ENCODE measurements at regions not wholly inside any gene's neighbourhood (a gene's known extent, or its start where the extent isn't known, plus 50 kb on each side); places are given as distances from the start of the nearest gene placed in this dataset.
"Not testable (repeated sequence)": the region's sequence is repeated elsewhere in the genome, so short reads cannot be mapped to it uniquely, and the experiment has no call there.

DNA sequence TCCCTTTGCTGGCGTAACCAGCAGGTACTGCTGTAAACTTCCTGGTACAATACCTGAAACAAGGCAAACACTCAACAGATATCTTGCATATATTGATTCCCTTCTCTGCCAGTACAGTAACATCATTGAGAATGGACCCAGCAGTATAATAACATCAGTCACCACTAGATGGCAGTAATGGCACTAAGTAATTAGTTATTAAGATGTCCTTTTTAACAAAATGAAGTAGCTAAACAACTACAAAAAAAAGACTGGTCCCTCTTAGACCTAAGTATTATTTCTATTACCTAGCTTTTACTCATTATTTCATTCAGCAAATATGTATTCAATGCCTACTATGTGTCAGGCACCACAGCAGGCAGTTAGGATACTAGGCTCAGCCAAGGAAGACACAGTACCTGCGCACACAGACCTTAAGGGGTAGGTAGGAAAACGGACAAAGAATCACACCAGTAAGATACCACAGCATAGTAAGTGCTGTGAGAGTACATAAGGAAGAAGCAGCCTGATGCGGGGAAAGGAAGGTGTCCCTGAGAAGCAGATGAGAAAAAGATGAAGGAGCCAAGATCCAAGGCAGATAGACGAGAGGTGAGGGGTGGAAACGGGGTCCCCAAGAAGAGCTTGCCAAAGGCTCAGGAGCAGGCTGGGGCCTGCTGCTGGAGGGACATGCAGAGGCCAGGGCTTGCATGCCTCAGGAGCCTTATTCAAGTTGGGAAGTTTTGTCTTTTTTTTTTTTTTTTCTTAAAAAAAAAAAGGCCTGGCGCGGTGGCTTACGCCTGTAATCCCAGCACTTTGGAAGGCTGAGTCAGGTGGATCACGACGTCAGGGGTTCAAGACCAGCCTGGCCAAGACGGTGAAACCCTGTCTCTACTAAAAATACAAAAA, 102.7 kb upstream of the CHD2 start:
- H3K4me3 ChIP-seq (ENCODE audit: low read depth, low read length), result no peak overlapping the region
- TF ChIP-seq, protein P1, sequence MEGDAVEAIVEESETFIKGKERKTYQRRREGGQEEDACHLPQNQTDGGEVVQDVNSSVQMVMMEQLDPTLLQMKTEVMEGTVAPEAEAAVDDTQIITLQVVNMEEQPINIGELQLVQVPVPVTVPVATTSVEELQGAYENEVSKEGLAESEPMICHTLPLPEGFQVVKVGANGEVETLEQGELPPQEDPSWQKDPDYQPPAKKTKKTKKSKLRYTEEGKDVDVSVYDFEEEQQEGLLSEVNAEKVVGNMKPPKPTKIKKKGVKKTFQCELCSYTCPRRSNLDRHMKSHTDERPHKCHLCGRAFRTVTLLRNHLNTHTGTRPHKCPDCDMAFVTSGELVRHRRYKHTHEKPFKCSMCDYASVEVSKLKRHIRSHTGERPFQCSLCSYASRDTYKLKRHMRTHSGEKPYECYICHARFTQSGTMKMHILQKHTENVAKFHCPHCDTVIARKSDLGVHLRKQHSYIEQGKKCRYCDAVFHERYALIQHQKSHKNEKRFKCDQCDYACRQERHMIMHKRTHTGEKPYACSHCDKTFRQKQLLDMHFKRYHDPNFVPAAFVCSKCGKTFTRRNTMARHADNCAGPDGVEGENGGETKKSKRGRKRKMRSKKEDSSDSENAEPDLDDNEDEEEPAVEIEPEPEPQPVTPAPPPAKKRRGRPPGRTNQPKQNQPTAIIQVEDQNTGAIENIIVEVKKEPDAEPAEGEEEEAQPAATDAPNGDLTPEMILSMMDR (IDR thresholded peaks at IDR 0.05; ENCODE audit: low read depth, low read length), result no peak

DNA sequence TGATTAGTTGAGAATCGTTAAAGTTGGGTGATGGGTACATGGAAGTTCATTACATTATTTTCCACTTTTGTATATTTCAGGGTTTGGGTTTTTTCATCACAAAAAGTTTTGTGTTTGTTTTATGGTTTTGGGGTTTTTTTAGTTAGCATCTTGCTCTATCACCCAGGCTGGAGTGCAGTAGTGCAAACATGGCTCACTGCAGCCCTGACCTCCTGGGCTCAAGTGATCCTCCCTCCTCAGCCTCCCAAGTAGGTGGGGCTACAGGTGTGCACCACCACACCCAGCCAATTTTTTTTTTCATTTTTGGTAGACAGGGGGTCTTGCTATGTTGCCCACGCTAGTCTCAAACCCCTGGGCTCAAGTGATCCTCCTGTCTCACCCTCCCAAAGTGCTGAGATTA, 100.1 kb upstream of the CHD2 start:
- H3K4me3 ChIP-seq (ENCODE audit: low read depth, low read length), result no peak overlapping the region
- TF ChIP-seq, protein P1 (IDR thresholded peaks at IDR 0.05; ENCODE audit: low read depth, low read length), result no peak

DNA sequence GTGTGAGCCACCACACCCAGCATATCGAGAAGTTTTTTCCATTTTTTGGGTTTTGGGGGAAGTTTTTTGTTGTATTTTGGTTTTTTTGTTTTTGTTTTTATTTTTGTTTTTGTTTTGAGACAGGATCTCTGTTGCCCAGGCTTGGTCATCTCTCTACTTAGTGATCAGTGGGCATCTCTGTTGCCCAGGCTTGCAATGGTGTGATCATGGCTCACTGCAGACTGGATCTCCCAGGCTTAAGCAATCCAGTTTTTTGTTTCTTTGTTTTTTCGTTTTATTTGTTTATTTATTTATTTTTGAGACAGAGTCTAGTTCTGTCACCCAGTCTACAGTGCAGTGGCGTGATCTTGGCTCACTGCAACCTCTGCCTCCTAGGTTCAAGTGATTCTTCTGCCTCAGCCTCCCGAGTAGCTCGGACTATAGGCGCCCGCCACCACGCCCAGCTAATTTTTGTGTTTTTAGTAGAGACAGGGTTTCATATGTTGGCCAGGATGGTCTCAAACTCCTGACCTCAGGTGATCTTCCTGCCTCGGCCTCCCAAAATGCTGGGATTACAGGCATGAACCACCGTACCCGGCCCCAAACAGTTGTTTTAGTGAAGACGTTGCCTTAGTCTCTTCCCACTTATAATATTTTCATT, 99.6 kb upstream of the CHD2 start:
- H3K4me3 ChIP-seq (ENCODE audit: low read depth, low read length), result not testable (repeated sequence)

DNA sequence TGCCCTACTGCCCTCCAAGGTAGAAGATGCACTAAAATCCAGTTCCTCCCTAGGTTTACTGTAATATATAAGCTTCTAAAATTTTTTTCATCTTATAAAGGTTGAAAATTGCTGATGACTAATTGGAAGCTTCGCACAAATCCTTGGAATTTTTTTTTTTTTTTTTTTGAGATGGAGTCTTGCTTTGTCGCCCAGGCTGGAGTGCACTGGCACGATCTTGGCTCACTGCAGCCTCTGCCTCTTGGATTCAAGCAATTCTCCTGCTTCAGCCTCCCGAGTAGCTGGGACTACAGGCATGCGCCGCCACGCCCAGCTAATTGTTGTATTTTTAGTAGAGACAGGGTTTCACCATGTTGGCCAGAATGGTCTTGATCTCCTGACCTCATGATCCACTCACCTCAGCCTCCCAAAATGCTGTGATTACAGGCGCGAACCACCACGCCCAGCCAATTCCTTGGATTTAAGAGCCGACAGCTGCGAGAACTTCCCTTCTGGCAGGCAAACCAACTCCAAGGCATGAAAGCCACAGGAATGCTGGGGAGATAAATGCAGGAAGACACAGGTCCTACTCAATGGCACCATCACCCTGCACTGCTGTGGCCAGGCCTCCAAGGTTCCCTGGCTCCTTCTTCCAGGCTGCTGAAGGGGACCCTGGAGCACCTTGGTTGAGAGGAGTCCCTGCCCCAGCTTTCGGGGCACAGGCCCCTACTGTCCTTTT, 98.9 kb upstream of the CHD2 start:
- not testable (repeated sequence) for H3K4me3 ChIP-seq (ENCODE audit: low read depth, low read length)

DNA sequence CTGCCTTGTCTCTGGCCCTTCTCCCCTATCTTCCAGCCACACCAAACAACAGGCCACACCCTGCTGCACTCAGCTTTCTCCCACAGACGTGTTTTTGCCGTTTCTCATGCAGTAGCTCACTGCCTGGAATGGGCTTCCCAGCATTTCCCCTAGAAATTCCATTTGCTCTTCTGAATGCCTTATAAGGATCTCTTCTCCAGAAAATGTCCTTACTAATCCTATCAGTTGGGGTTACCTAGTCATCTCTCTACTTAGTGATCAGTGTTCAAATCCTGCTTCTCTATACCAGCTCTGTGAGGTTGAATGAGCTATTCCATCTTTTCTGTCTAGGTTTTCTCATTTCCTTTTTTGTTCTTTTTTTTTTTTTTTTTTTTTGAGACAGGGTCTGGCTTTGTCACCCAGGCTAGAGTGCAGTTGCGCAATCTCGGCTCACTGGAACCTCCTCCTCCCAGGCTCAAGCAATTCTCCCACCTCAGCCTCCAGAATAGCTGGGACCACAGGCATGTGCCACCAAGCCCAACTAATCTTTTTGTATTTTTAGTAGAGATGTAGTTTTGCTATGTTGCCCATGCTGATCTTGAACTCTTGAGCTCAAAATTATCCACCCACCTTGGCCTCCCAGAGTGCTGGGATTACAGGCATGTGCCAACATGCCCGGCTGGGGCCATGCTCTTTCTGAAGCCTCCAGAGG, 98.2 kb upstream of the CHD2 start:
- H3K4me3 ChIP-seq (ENCODE audit: low read depth, low read length), result no peak overlapping the region
- TF ChIP-seq, protein P1 (IDR thresholded peaks at IDR 0.05; ENCODE audit: low read depth, low read length), result no peak

DNA sequence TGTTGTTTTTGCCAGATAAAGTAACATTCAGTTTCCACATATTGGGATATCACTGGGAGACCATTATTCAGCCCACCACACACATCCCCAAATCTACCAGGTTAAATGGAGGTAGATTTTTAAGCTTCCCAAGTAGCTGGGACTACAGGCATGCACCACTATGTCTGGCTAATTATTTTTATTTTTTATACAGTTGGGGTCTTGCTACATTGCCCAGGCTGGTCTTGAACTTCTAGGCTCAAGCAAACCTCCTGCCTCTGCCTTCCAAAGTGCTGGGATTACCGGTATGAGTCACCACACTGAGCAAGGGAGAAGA, 96.6 kb upstream of the CHD2 start:
- TF ChIP-seq, protein P1 (IDR thresholded peaks at IDR 0.05; ENCODE audit: low read depth, low read length), result no peak
- H3K4me3 ChIP-seq (ENCODE audit: low read depth, low read length), result no peak overlapping the region

DNA sequence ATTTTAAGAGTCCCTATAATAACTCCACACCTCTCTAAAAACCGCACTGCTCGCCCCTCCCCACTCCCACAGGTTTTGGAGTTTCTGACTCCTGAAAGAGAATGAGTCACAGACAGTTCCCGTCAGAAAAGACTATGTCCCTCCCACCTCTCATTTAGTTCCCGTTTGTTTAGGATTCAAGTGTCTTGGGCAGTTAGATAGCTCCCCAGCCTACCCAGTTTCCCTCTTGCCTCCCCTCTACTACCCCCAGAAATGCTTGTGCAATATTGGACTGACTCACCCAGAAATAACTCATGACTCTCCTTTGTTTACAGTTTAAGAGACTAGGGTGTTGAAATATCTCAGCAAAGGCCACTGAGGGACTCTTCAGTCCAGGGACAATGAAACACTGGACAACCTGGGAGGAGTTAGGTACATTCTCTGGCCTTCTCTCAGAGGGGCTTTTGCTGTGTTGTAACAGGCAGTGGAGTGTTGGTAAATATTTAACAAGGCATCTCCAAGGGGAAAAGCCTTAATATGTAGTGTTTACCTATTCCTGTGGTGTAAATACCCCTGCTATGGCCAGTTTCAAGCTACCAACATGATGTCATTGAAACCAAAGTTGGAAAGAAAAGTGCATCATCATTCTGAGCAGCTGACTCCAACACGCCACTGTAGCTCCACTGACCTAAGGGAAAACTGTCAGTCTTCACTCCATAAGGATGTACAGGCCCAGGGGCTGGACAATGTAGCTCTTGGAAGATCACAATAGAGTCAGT, 96.1 kb upstream of the CHD2 start:
- H3K4me3 ChIP-seq (ENCODE audit: low read depth, low read length), result no peak overlapping the region

DNA sequence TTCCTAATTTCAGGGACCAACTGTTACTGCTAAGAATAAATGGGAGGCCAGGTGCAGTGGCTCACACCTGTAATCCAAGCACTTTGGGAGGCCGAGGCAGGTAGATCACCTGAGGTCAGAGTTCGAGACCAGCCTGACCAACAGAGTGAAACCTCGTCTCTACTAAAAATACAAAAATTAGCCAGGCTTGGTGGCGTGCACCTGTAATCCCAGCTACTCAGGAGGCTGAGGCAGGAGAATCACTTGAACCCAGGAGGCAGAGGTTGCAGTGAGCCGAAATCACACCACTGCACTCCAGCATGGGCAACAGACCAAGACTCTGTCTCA, 95.6 kb upstream of the CHD2 start:
- H3K4me3 ChIP-seq (ENCODE audit: low read depth, low read length), result not testable (repeated sequence)

More for the DNA sequence above, 96.1 kb upstream of the CHD2 start:
- TF ChIP-seq, protein P1 (IDR thresholded peaks at IDR 0.05; ENCODE audit: low read depth, low read length), result no peak
